ENCODE measurements at regions not wholly inside any gene's neighbourhood (a gene's known extent, or its start where the extent isn't known, plus 50 kb on each side); places are given as distances from the start of the nearest gene placed in this dataset.

DNA sequence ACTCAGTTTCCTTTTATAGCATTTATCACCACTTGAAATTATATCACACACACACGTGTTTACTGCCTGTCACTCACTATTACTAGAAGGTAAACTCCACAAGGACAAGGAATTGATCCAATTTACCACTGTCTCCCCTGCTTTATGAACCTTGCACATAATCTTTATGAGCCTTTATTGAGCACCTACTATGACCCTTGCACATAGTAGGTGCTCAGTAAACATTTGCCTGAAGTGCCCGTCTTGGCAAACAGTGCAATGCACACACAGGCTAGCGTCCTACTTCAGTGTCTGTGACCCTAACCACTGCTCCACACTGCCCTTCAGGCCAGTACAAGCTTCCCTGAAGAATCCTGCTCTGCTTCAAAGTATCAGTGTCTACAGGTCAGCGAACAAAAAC lies 237.7 kb upstream of the TMC3 start:
- ChIA-PET POLR2A (no interaction called here), CTCF (no interaction called here)
- H3K9ac ChIP-seq: no peak overlapping the region
- H3K9me2 ChIP-seq: no peaks in the 10 kb centered on the region
- H2AFZ ChIP-seq (ENCODE audit: low read depth): no peak overlapping the region
- DNase-seq: no peak
- H3K79me2 ChIP-seq (ENCODE audit: insufficient read depth): no peaks in the 10 kb centered on the region
- no peaks in the 10 kb centered on the region for H4K20me1 ChIP-seq (ENCODE audit: insufficient read depth)
- no peaks in the 10 kb centered on the region for H3F3A ChIP-seq (replicated peaks; ENCODE audit: insufficient read depth)
- no peak overlapping the region for H3K4me3 ChIP-seq (ENCODE audit: low read depth in 2 of 2, low read length in 1 of 2)
- TF ChIP-seq POLR2AphosphoS5 (IDR thresholded peaks at IDR 0.05; ENCODE audit: low read depth, low read length) (no peak), TEAD4 (IDR thresholded peaks at IDR 0.05; ENCODE audit: borderline replicate concordance, insufficient read depth) (no peak), FOXJ3 (CRISPR knock-in tag; IDR thresholded peaks at IDR 0.05) (no peak), USF2 (IDR thresholded peaks at IDR 0.05; ENCODE audit: borderline replicate concordance, low read depth, low read length) (no peak), NRF1 (IDR thresholded peaks at IDR 0.05; ENCODE audit: low read depth, low read length) (no peak), EP300 (IDR thresholded peaks at IDR 0.05; ENCODE audit: borderline replicate concordance in 1 of 2, low read depth in 1 of 2, low read length in 1 of 2) (no peak), FOSL2 (IDR thresholded peaks at IDR 0.05; ENCODE audit: borderline replicate concordance, low read depth) (no peak), ELF1 (IDR thresholded peaks at IDR 0.05) (no peak), FOXM1 (IDR thresholded peaks at IDR 0.05; ENCODE audit: low read depth) (no peak), RFX5 (IDR thresholded peaks at IDR 0.05; ENCODE audit: low read length) (no peak), GATA2 (CRISPR knock-in tag; IDR thresholded peaks at IDR 0.05) (no peak)
- TF ChIP-seq, protein P1, sequence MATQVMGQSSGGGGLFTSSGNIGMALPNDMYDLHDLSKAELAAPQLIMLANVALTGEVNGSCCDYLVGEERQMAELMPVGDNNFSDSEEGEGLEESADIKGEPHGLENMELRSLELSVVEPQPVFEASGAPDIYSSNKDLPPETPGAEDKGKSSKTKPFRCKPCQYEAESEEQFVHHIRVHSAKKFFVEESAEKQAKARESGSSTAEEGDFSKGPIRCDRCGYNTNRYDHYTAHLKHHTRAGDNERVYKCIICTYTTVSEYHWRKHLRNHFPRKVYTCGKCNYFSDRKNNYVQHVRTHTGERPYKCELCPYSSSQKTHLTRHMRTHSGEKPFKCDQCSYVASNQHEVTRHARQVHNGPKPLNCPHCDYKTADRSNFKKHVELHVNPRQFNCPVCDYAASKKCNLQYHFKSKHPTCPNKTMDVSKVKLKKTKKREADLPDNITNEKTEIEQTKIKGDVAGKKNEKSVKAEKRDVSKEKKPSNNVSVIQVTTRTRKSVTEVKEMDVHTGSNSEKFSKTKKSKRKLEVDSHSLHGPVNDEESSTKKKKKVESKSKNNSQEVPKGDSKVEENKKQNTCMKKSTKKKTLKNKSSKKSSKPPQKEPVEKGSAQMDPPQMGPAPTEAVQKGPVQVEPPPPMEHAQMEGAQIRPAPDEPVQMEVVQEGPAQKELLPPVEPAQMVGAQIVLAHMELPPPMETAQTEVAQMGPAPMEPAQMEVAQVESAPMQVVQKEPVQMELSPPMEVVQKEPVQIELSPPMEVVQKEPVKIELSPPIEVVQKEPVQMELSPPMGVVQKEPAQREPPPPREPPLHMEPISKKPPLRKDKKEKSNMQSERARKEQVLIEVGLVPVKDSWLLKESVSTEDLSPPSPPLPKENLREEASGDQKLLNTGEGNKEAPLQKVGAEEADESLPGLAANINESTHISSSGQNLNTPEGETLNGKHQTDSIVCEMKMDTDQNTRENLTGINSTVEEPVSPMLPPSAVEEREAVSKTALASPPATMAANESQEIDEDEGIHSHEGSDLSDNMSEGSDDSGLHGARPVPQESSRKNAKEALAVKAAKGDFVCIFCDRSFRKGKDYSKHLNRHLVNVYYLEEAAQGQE (IDR thresholded peaks at IDR 0.05; ENCODE audit: low read depth, low read length): no peak
- TF ChIP-seq, protein P2, sequence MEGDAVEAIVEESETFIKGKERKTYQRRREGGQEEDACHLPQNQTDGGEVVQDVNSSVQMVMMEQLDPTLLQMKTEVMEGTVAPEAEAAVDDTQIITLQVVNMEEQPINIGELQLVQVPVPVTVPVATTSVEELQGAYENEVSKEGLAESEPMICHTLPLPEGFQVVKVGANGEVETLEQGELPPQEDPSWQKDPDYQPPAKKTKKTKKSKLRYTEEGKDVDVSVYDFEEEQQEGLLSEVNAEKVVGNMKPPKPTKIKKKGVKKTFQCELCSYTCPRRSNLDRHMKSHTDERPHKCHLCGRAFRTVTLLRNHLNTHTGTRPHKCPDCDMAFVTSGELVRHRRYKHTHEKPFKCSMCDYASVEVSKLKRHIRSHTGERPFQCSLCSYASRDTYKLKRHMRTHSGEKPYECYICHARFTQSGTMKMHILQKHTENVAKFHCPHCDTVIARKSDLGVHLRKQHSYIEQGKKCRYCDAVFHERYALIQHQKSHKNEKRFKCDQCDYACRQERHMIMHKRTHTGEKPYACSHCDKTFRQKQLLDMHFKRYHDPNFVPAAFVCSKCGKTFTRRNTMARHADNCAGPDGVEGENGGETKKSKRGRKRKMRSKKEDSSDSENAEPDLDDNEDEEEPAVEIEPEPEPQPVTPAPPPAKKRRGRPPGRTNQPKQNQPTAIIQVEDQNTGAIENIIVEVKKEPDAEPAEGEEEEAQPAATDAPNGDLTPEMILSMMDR (IDR thresholded peaks at IDR 0.05): no peak
- H3K36me3 ChIP-seq (replicated peaks in 1 of 2; ENCODE audit: control insufficient read depth in 1 of 2, insufficient read depth in 2 of 2, low read length in 1 of 2): no peaks in the 10 kb centered on the region
- H3K4me2 ChIP-seq: no peak overlapping the region
- no peaks in the 10 kb centered on the region for H3K9me3 ChIP-seq
- WGBS (ENCODE audit: low lambda C conversion rate): 28% methylated on average over 4 of the region's 4 CpGs
- no peak overlapping the region for H3K27ac ChIP-seq (ENCODE audit: low read depth in 2 of 2, low read length in 1 of 2)
- H3K4me1 ChIP-seq (ENCODE audit: control insufficient read depth in 1 of 2, insufficient read depth in 2 of 2, low read depth in 1 of 2, low read length in 1 of 2): no peaks in the 10 kb centered on the region
- H3K27me3 ChIP-seq (ENCODE audit: insufficient read depth): no peaks in the 10 kb centered on the region
